ENCODE measurements at regions not wholly inside any gene's neighbourhood (a gene's known extent, or its start where the extent isn't known, plus 50 kb on each side); places are given as distances from the start of the nearest gene placed in this dataset.

GRCh38 chr1:238138059-238138626 is 247.4 kb upstream of the ZP4 start:
- Mint-ChIP-seq H3K9me3 (peaks cover 0 to 8% (median 1%) of the 10 kb centered on the region in 7 donors), H3K27ac (no peak overlapping the region), H3K4me3 (peak overlapping the region in 1 of 4 donors; percentile 83), H3K4me1 (no peaks in the 10 kb centered on the region), H3K27me3 (no peaks in the 10 kb centered on the region), H3K36me3 (no peaks in the 10 kb centered on the region)
- DNase-seq (no peak), ATAC-seq (ENCODE audit: low read depth in 2 of 2) (no peak)
- no peak overlapping the region for H3K27ac ChIP-seq (ENCODE audit: insufficient read depth, low read length, poor library complexity, severe bottlenecking)
- peaks cover 0 to 4% of the 10 kb centered on the region in 2 experiments for H3K9me3 ChIP-seq (ENCODE audit: control insufficient read depth in 2 of 2, low read length in 2 of 2)
- H3K36me3 ChIP-seq (ENCODE audit: control insufficient read depth, insufficient read depth, low read length): no peaks in the 10 kb centered on the region
- no peaks in the 10 kb centered on the region for H3K27me3 ChIP-seq (ENCODE audit: control insufficient read depth, insufficient read depth, low read length)
- H3K4me3 ChIP-seq (ENCODE audit: low read depth, low read length): no peak overlapping the region
- no peaks in the 10 kb centered on the region for H3K4me1 ChIP-seq (ENCODE audit: control insufficient read depth, insufficient read depth, low read length, poor library complexity, severe bottlenecking)

- Histone ChIP-seq H3K27me3 (ENCODE audit: control insufficient read depth, insufficient read depth, low read length) (no peaks in the 10 kb centered on the region), H3K27ac (ENCODE audit: insufficient read depth, low read length, poor library complexity, severe bottlenecking) (no peak overlapping the region), H3K9me3 (ENCODE audit: control insufficient read depth in 2 of 2, low read length in 2 of 2) (peaks cover 0 to 4% of the 10 kb centered on the region in 2 experiments), H3K4me1 (ENCODE audit: control insufficient read depth, insufficient read depth, low read length, poor library complexity, severe bottlenecking) (no peaks in the 10 kb centered on the region), H3K36me3 (ENCODE audit: control insufficient read depth, insufficient read depth, low read length) (no peaks in the 10 kb centered on the region), H3K4me3 (ENCODE audit: low read depth, low read length) (no peak overlapping the region)
- H3K4me1 Mint-ChIP-seq: no peaks in the 10 kb centered on the region
- no peaks in the 10 kb centered on the region for H3K36me3 Mint-ChIP-seq
- ATAC-seq (ENCODE audit: low read depth in 2 of 2): no peak
- H3K9me3 Mint-ChIP-seq: peaks cover 0 to 11% (median 4%) of the 10 kb centered on the region in 7 donors
- no peak for DNase-seq
- no peak overlapping the region for H3K27ac Mint-ChIP-seq
- H3K4me3 Mint-ChIP-seq: no peak overlapping the region
- no peaks in the 10 kb centered on the region for H3K27me3 Mint-ChIP-seq
These were observed 245.3 kb upstream of the ZP4 start for GRCh38 chr1:238135708-238136664.

GRCh38 chr1:238129677-238130076 is 239.0 kb upstream of the ZP4 start:
- peaks cover 0 to 16% (median 3%) of the 10 kb centered on the region in 7 donors for H3K9me3 Mint-ChIP-seq
- no peak for ATAC-seq (ENCODE audit: low read depth in 2 of 2)
- no peaks in the 10 kb centered on the region for H3K27me3 Mint-ChIP-seq
- no peak for DNase-seq
- no peaks in the 10 kb centered on the region for H3K4me1 ChIP-seq (ENCODE audit: control insufficient read depth, insufficient read depth, low read length, poor library complexity, severe bottlenecking)
- no peak overlapping the region for H3K4me3 Mint-ChIP-seq
- peaks cover 0 to 4% of the 10 kb centered on the region in 2 experiments for H3K9me3 ChIP-seq (ENCODE audit: control insufficient read depth in 2 of 2, low read length in 2 of 2)
- H3K4me3 ChIP-seq (ENCODE audit: low read depth, low read length): no peak overlapping the region
- H3K4me1 Mint-ChIP-seq: no peaks in the 10 kb centered on the region
- no peak overlapping the region for H3K27ac Mint-ChIP-seq
- no peaks in the 10 kb centered on the region for H3K36me3 Mint-ChIP-seq
- H3K36me3 ChIP-seq (ENCODE audit: control insufficient read depth, insufficient read depth, low read length): no peaks in the 10 kb centered on the region
- no peak overlapping the region for H3K27ac ChIP-seq (ENCODE audit: insufficient read depth, low read length, poor library complexity, severe bottlenecking)
- H3K27me3 ChIP-seq (ENCODE audit: control insufficient read depth, insufficient read depth, low read length): no peaks in the 10 kb centered on the region

- H3K4me3 ChIP-seq (ENCODE audit: low read depth, low read length): no peak overlapping the region
- H3K27ac ChIP-seq (ENCODE audit: insufficient read depth, low read length, poor library complexity, severe bottlenecking): no peak overlapping the region
- Mint-ChIP-seq H3K4me3 (no peak overlapping the region), H3K9me3 (peaks cover 0 to 18% (median 4%) of the 10 kb centered on the region in 7 donors), H3K27ac (no peak overlapping the region), H3K36me3 (no peaks in the 10 kb centered on the region), H3K4me1 (no peaks in the 10 kb centered on the region), H3K27me3 (no peaks in the 10 kb centered on the region)
- H3K36me3 ChIP-seq (ENCODE audit: control insufficient read depth, insufficient read depth, low read length): no peaks in the 10 kb centered on the region
- H3K9me3 ChIP-seq (ENCODE audit: control insufficient read depth in 2 of 2, low read length in 2 of 2): peaks cover 0 to 4% of the 10 kb centered on the region in 2 experiments
- no peak for DNase-seq
- no peaks in the 10 kb centered on the region for H3K27me3 ChIP-seq (ENCODE audit: control insufficient read depth, insufficient read depth, low read length)
- no peak for ATAC-seq (ENCODE audit: low read depth in 2 of 2)
- H3K4me1 ChIP-seq (ENCODE audit: control insufficient read depth, insufficient read depth, low read length, poor library complexity, severe bottlenecking): no peaks in the 10 kb centered on the region
These were observed 232.5 kb upstream of the ZP4 start for GRCh38 chr1:238123201-238123600.

- H3K4me3 Mint-ChIP-seq: no peak overlapping the region
- no peaks in the 10 kb centered on the region for H3K36me3 Mint-ChIP-seq
- Histone ChIP-seq H3K27ac (ENCODE audit: insufficient read depth, low read length, poor library complexity, severe bottlenecking) (no peak overlapping the region), H3K4me3 (ENCODE audit: low read depth, low read length) (no peak overlapping the region), H3K9me3 (ENCODE audit: control insufficient read depth in 2 of 2, low read length in 2 of 2) (peaks cover 0 to under 1% of the 10 kb centered on the region in 2 experiments), H3K27me3 (ENCODE audit: control insufficient read depth, insufficient read depth, low read length) (no peaks in the 10 kb centered on the region), H3K36me3 (ENCODE audit: control insufficient read depth, insufficient read depth, low read length) (no peaks in the 10 kb centered on the region), H3K4me1 (ENCODE audit: control insufficient read depth, insufficient read depth, low read length, poor library complexity, severe bottlenecking) (no peaks in the 10 kb centered on the region)
- H3K9me3 Mint-ChIP-seq: peaks cover 2 to 6% (median 5%) of the 10 kb centered on the region in 7 donors
- DNase-seq (no peak), ATAC-seq (ENCODE audit: low read depth in 2 of 2) (no peak)
- no peaks in the 10 kb centered on the region for H3K4me1 Mint-ChIP-seq
- H3K27me3 Mint-ChIP-seq: no peaks in the 10 kb centered on the region
- H3K27ac Mint-ChIP-seq: no peak overlapping the region
These were observed 229.1 kb upstream of the ZP4 start for GRCh38 chr1:238119861-238120260.

GRCh38 chr1:238119060-238119459 is 228.3 kb upstream of the ZP4 start:
- H3K4me1 Mint-ChIP-seq: no peaks in the 10 kb centered on the region
- Histone ChIP-seq H3K4me3 (ENCODE audit: low read depth, low read length) (no peak overlapping the region), H3K27ac (ENCODE audit: insufficient read depth, low read length, poor library complexity, severe bottlenecking) (no peak overlapping the region), H3K36me3 (ENCODE audit: control insufficient read depth, insufficient read depth, low read length) (no peaks in the 10 kb centered on the region), H3K4me1 (ENCODE audit: control insufficient read depth, insufficient read depth, low read length, poor library complexity, severe bottlenecking) (no peaks in the 10 kb centered on the region), H3K9me3 (ENCODE audit: control insufficient read depth in 2 of 2, low read length in 2 of 2) (no peaks in the 10 kb centered on the region), H3K27me3 (ENCODE audit: control insufficient read depth, insufficient read depth, low read length) (no peaks in the 10 kb centered on the region)
- ATAC-seq (ENCODE audit: low read depth in 2 of 2) (no peak), DNase-seq (no peak)
- H3K27me3 Mint-ChIP-seq: no peaks in the 10 kb centered on the region
- H3K27ac Mint-ChIP-seq: no peak overlapping the region
- H3K9me3 Mint-ChIP-seq: peaks cover 2 to 7% (median 4%) of the 10 kb centered on the region in 7 donors
- no peaks in the 10 kb centered on the region for H3K36me3 Mint-ChIP-seq
- H3K4me3 Mint-ChIP-seq: no peak overlapping the region

- no peak overlapping the region for H3K27ac Mint-ChIP-seq
These were observed 225.1 kb upstream of the ZP4 start for GRCh38 chr1:238115852-238116251.

More at GRCh38 chr1:238115852-238116251, 225.1 kb upstream of the ZP4 start:
- H3K36me3 Mint-ChIP-seq: no peaks in the 10 kb centered on the region
- H3K36me3 ChIP-seq (ENCODE audit: control insufficient read depth, insufficient read depth, low read length): no peaks in the 10 kb centered on the region
- peaks cover 0 to 2% (median 0%) of the 10 kb centered on the region in 4 donors for H3K4me1 Mint-ChIP-seq
- H3K4me3 ChIP-seq (ENCODE audit: low read depth, low read length): no peak overlapping the region
- H3K9me3 ChIP-seq (ENCODE audit: control insufficient read depth in 2 of 2, low read length in 2 of 2): no peaks in the 10 kb centered on the region
- no peak overlapping the region for H3K27ac ChIP-seq (ENCODE audit: insufficient read depth, low read length, poor library complexity, severe bottlenecking)
- no peak overlapping the region for H3K4me3 Mint-ChIP-seq
- H3K27me3 Mint-ChIP-seq: no peaks in the 10 kb centered on the region
- DNase-seq (no peak), ATAC-seq (ENCODE audit: low read depth in 2 of 2) (no peak)
- H3K9me3 Mint-ChIP-seq: peaks cover 0 to 10% (median 3%) of the 10 kb centered on the region in 7 donors
- H3K27me3 ChIP-seq (ENCODE audit: control insufficient read depth, insufficient read depth, low read length): no peaks in the 10 kb centered on the region
- no peaks in the 10 kb centered on the region for H3K4me1 ChIP-seq (ENCODE audit: control insufficient read depth, insufficient read depth, low read length, poor library complexity, severe bottlenecking)

All from CD4-positive, CD25-positive, alpha-beta regulatory T cell (primary cell).